ENCODE measurements at regions not wholly inside any gene's neighbourhood (a gene's known extent, or its start where the extent isn't known, plus 50 kb on each side); places are given as distances from the start of the nearest gene placed in this dataset.
"Not testable (repeated sequence)": the region's sequence is repeated elsewhere in the genome, so short reads cannot be mapped to it uniquely, and the experiment has no call there.

- H3K27ac Mint-ChIP-seq; H3K9me3 Mint-ChIP-seq; POLR2A ChIA-PET; H3K27me3 ChIP-seq (ENCODE audit: insufficient read depth, low read length, poor library complexity, severe bottlenecking); H3K36me3 ChIP-seq (ENCODE audit: insufficient read depth, low read length); DNase-seq; CTCF ChIA-PET; H3K9me3 ChIP-seq (ENCODE audit: low read length); H3K4me1 Mint-ChIP-seq; H3K4me1 ChIP-seq (ENCODE audit: insufficient read depth, low read length); H3K4me3 Mint-ChIP-seq; H3K27ac ChIP-seq (ENCODE audit: low read depth, low read length); H3K4me3 ChIP-seq (ENCODE audit: low read length); H3K36me3 Mint-ChIP-seq: not testable (repeated sequence)
- peaks cover 0 to 15% of the 10 kb centered on the region in 2 donors for H3K27me3 Mint-ChIP-seq
Observed at GRCh38 chr3:72643635-72644034, 204.6 kb downstream of the SHQ1 start.

GRCh38 chr3:72641684-72642083 is 206.6 kb downstream of the SHQ1 start:
- POLR2A ChIA-PET: no interaction called here
- CTCF ChIA-PET: no interaction called here
- H3K4me1 Mint-ChIP-seq: no peaks in the 10 kb centered on the region
- Histone ChIP-seq H3K4me1 (ENCODE audit: insufficient read depth, low read length) (no peaks in the 10 kb centered on the region), H3K27me3 (ENCODE audit: insufficient read depth, low read length, poor library complexity, severe bottlenecking) (no peaks in the 10 kb centered on the region), H3K9me3 (ENCODE audit: low read length) (no peaks in the 10 kb centered on the region), H3K36me3 (ENCODE audit: insufficient read depth, low read length) (no peaks in the 10 kb centered on the region), H3K4me3 (ENCODE audit: low read length) (no peak overlapping the region), H3K27ac (ENCODE audit: low read depth, low read length) (no peak overlapping the region)
- no peak overlapping the region for H3K4me3 Mint-ChIP-seq
- H3K36me3 Mint-ChIP-seq: peaks cover 0 to 4% (median 2%) of the 10 kb centered on the region in 3 donors
- no peak for DNase-seq
- peaks cover 5 to 20% of the 10 kb centered on the region in 2 donors for H3K27me3 Mint-ChIP-seq
- peaks cover 0 to 8% (median 0%) of the 10 kb centered on the region in 5 donors for H3K9me3 Mint-ChIP-seq
- no peak overlapping the region for H3K27ac Mint-ChIP-seq

- H3K4me3 ChIP-seq (ENCODE audit: low read length): no peak overlapping the region
- H3K4me1 Mint-ChIP-seq: no peaks in the 10 kb centered on the region
- peaks cover 5 to 20% of the 10 kb centered on the region in 2 donors for H3K27me3 Mint-ChIP-seq
- no peak overlapping the region for H3K27ac Mint-ChIP-seq
- ChIA-PET CTCF (no interaction called here), POLR2A (no interaction called here)
- H3K4me3 Mint-ChIP-seq: no peak overlapping the region
- peaks cover 0 to 4% (median 2%) of the 10 kb centered on the region in 3 donors for H3K36me3 Mint-ChIP-seq
- H3K27ac ChIP-seq (ENCODE audit: low read depth, low read length): no peak overlapping the region
- no peaks in the 10 kb centered on the region for H3K27me3 ChIP-seq (ENCODE audit: insufficient read depth, low read length, poor library complexity, severe bottlenecking)
- peaks cover 0 to 4% (median 0%) of the 10 kb centered on the region in 5 donors for H3K9me3 Mint-ChIP-seq
- DNase-seq: no peak
- no peaks in the 10 kb centered on the region for H3K36me3 ChIP-seq (ENCODE audit: insufficient read depth, low read length)
- H3K4me1 ChIP-seq (ENCODE audit: insufficient read depth, low read length): no peaks in the 10 kb centered on the region
- H3K9me3 ChIP-seq (ENCODE audit: low read length): no peaks in the 10 kb centered on the region
Observed at GRCh38 chr3:72641072-72641471, 207.2 kb downstream of the SHQ1 start.

GRCh38 chr3:72636969-72637597 is 211.2 kb downstream of the SHQ1 start:
- no peak overlapping the region for H3K4me3 ChIP-seq (ENCODE audit: low read length)
- no peaks in the 10 kb centered on the region for H3K27me3 ChIP-seq (ENCODE audit: insufficient read depth, low read length, poor library complexity, severe bottlenecking)
- no peak overlapping the region for H3K4me3 Mint-ChIP-seq
- no peak overlapping the region for H3K27ac ChIP-seq (ENCODE audit: low read depth, low read length)
- ChIA-PET CTCF (interaction anchor here (1.5 kb wide), 1 partner anchor 30 kb away, joined by 4 read pairs; no protein-coding TSS in a partner anchor), POLR2A (no interaction called here)
- H3K27me3 Mint-ChIP-seq: peaks cover 5 to 22% of the 10 kb centered on the region in 2 donors
- H3K9me3 ChIP-seq (ENCODE audit: low read length): no peaks in the 10 kb centered on the region
- no peaks in the 10 kb centered on the region for H3K4me1 Mint-ChIP-seq
- no peak for DNase-seq
- peaks cover 0 to 4% (median 0%) of the 10 kb centered on the region in 5 donors for H3K9me3 Mint-ChIP-seq
- no peak overlapping the region for H3K27ac Mint-ChIP-seq
- no peaks in the 10 kb centered on the region for H3K36me3 ChIP-seq (ENCODE audit: insufficient read depth, low read length)
- peaks cover 0 to 4% (median 0%) of the 10 kb centered on the region in 3 donors for H3K36me3 Mint-ChIP-seq
- H3K4me1 ChIP-seq (ENCODE audit: insufficient read depth, low read length): no peaks in the 10 kb centered on the region

- no peaks in the 10 kb centered on the region for H3K9me3 ChIP-seq (ENCODE audit: low read length)
- H3K4me1 ChIP-seq (ENCODE audit: insufficient read depth, low read length): no peaks in the 10 kb centered on the region
- H3K4me3 ChIP-seq (ENCODE audit: low read length): no peak overlapping the region
- Mint-ChIP-seq H3K4me1 (no peaks in the 10 kb centered on the region), H3K27ac (no peak overlapping the region), H3K4me3 (no peak overlapping the region), H3K9me3 (peaks cover 0 to 4% (median 0%) of the 10 kb centered on the region in 5 donors), H3K36me3 (peaks cover 0 to 4% (median 0%) of the 10 kb centered on the region in 3 donors), H3K27me3 (peaks cover 5 to 11% of the 10 kb centered on the region in 2 donors)
- DNase-seq: no peak
- H3K27ac ChIP-seq (ENCODE audit: low read depth, low read length): no peak overlapping the region
- CTCF ChIA-PET: interaction anchor here (0.7 kb wide), 1 partner anchor 159 kb away, joined by 3 read pairs; no protein-coding TSS in a partner anchor
- H3K27me3 ChIP-seq (ENCODE audit: insufficient read depth, low read length, poor library complexity, severe bottlenecking): no peaks in the 10 kb centered on the region
- H3K36me3 ChIP-seq (ENCODE audit: insufficient read depth, low read length): no peaks in the 10 kb centered on the region
- POLR2A ChIA-PET: no interaction called here
Observed at GRCh38 chr3:72635551-72635950, 212.7 kb downstream of the SHQ1 start.

- Mint-ChIP-seq H3K36me3 (peaks cover 0 to 4% (median 0%) of the 10 kb centered on the region in 3 donors), H3K27ac (peak overlapping the region in 1 of 8 donors; percentile 17), H3K27me3 (peaks cover 5 to 10% of the 10 kb centered on the region in 2 donors), H3K4me1 (peaks cover 4% of the 10 kb centered on the region in 3 donors), H3K9me3 (peaks cover 0 to 4% (median 0%) of the 10 kb centered on the region in 5 donors), H3K4me3 (no peak overlapping the region)
- Histone ChIP-seq H3K36me3 (ENCODE audit: insufficient read depth, low read length) (no peaks in the 10 kb centered on the region), H3K9me3 (ENCODE audit: low read length) (no peaks in the 10 kb centered on the region), H3K27me3 (ENCODE audit: insufficient read depth, low read length, poor library complexity, severe bottlenecking) (no peaks in the 10 kb centered on the region), H3K27ac (ENCODE audit: low read depth, low read length) (no peak overlapping the region), H3K4me3 (ENCODE audit: low read length) (no peak overlapping the region), H3K4me1 (ENCODE audit: insufficient read depth, low read length) (peaks cover 5% of the 10 kb centered on the region)
- no peak for DNase-seq
- POLR2A ChIA-PET: no interaction called here
- CTCF ChIA-PET: interaction anchor here (1.1 kb wide), 1 partner anchor 15 kb away, joined by 3 read pairs; no protein-coding TSS in a partner anchor
Observed at GRCh38 chr3:72634128-72634527, 214.1 kb downstream of the SHQ1 start.

GRCh38 chr3:72633534-72633933 is 214.7 kb downstream of the SHQ1 start:
- Mint-ChIP-seq H3K4me1 (peaks cover 5 to 10% (median 10%) of the 10 kb centered on the region in 3 donors), H3K27ac (peak overlapping the region in 1 of 8 donors; percentile 4), H3K4me3 (no peak overlapping the region), H3K27me3 (peaks cover 5 to 10% of the 10 kb centered on the region in 2 donors), H3K36me3 (peaks cover 0 to 4% (median 0%) of the 10 kb centered on the region in 3 donors), H3K9me3 (peaks cover 0 to 4% (median 0%) of the 10 kb centered on the region in 5 donors)
- H3K27ac ChIP-seq (ENCODE audit: low read depth, low read length): no peak overlapping the region
- H3K4me3 ChIP-seq (ENCODE audit: low read length): no peak overlapping the region
- ChIA-PET POLR2A (no interaction called here), CTCF (interaction anchor here (1.1 kb wide), 1 partner anchor 15 kb away, joined by 3 read pairs; no protein-coding TSS in a partner anchor)
- H3K36me3 ChIP-seq (ENCODE audit: insufficient read depth, low read length): no peaks in the 10 kb centered on the region
- no peaks in the 10 kb centered on the region for H3K9me3 ChIP-seq (ENCODE audit: low read length)
- H3K27me3 ChIP-seq (ENCODE audit: insufficient read depth, low read length, poor library complexity, severe bottlenecking): no peaks in the 10 kb centered on the region
- no peak for DNase-seq
- H3K4me1 ChIP-seq (ENCODE audit: insufficient read depth, low read length): peaks cover 7% of the 10 kb centered on the region

GRCh38 chr3:72633121-72633520 is 215.1 kb downstream of the SHQ1 start:
- Mint-ChIP-seq H3K36me3 (peaks cover 0 to 4% (median 0%) of the 10 kb centered on the region in 3 donors), H3K27me3 (peaks cover under 1 to 10% of the 10 kb centered on the region in 2 donors), H3K9me3 (peaks cover 0 to 4% (median 0%) of the 10 kb centered on the region in 5 donors), H3K4me1 (peaks cover 5 to 14% (median 10%) of the 10 kb centered on the region in 3 donors), H3K27ac (peak overlapping the region in 1 of 8 donors; percentile 4), H3K4me3 (no peak overlapping the region)
- Histone ChIP-seq H3K4me3 (ENCODE audit: low read length) (no peak overlapping the region), H3K27ac (ENCODE audit: low read depth, low read length) (no peak overlapping the region), H3K27me3 (ENCODE audit: insufficient read depth, low read length, poor library complexity, severe bottlenecking) (no peaks in the 10 kb centered on the region), H3K9me3 (ENCODE audit: low read length) (no peaks in the 10 kb centered on the region), H3K4me1 (ENCODE audit: insufficient read depth, low read length) (peaks cover 7% of the 10 kb centered on the region), H3K36me3 (ENCODE audit: insufficient read depth, low read length) (no peaks in the 10 kb centered on the region)
- no peak for DNase-seq
- ChIA-PET CTCF (no interaction called here), POLR2A (no interaction called here)
